Activated B cell treated with CpG ODN at 0.5 μM for 24 hours (primary cell): ENCODE measurements at regions not wholly inside any gene's neighbourhood (a gene's known extent, or its start where the extent isn't known, plus 50 kb on each side); places are given as distances from the start of the nearest gene placed in this dataset.

Experiments
- ATAC-seq: fragments of 200-7000 bp; cut with Tn5 transposase; one replicate; pipeline ENCODE4 v1.10.0; 2021; ENCODE audit warnings: low read depth, mild to moderate bottlenecking, moderate library complexity
- CTCF ChIA-PET: fragments of 350-600 bp; sonication (Branson Sonifier 250); formaldehyde crosslinking; loops from one replicate; lab custom pipeline; 2021; ENCODE audit warnings: antibody characterized with exemption; lab: Charles Lee
- POLR2A ChIA-PET: fragments of 350-600 bp; sonication (Branson Sonifier 250); formaldehyde crosslinking; loops from one replicate; lab custom pipeline; 2021; ENCODE audit warnings: antibody characterized with exemption; lab: Charles Lee
- DNase-seq: peaks from one replicate; pipeline ENCODE4 v3.0.0; 2022
- H3K27ac Mint-ChIP-seq: one replicate; pipeline ENCODE4 v1.8.0; 2020; ENCODE audit warnings: mixed read lengths
- H3K27me3 Mint-ChIP-seq: one replicate; pipeline ENCODE4 v1.8.0; 2021; ENCODE audit warnings: mixed read lengths
- H3K36me3 Mint-ChIP-seq: one replicate; pipeline ENCODE4 v1.8.0; 2021; ENCODE audit warnings: low read depth, mixed read lengths
- H3K4me1 Mint-ChIP-seq: one replicate; pipeline ENCODE4 v1.8.0; 2021; ENCODE audit warnings: mixed read lengths
- H3K4me3 Mint-ChIP-seq: one replicate; pipeline ENCODE4 v1.8.0; 2020; ENCODE audit warnings: mild to moderate bottlenecking, mixed read lengths
- H3K9me3 Mint-ChIP-seq: one replicate; pipeline ENCODE4 v1.8.0; 2020; ENCODE audit warnings: mixed read lengths
- CTCF ChIP-seq: fragments of 200-600 bp; IDR thresholded peaks from one replicate; pipeline ENCODE4 v1.8.0; 2022; ENCODE audit warnings: antibody characterized with exemption, mild to moderate bottlenecking
- intact Hi-C: fragments of 100-400 bp; cut with micrococcal nuclease; formaldehyde crosslinking; loops from one replicate; pipeline ENCODE4 v1.15.1; 2024

GRCh38 chr2:59096973-59097372 lies 855.8 kb upstream of the FANCL start:
- no peak for TF ChIP-seq CTCF
- intact Hi-C loops, result no loop called here
- Mint-ChIP-seq H3K27ac (no peak overlapping the region), H3K4me3 (no peak overlapping the region), H3K4me1 (no peaks in the 10 kb centered on the region), H3K9me3 (peaks cover 26% of the 10 kb centered on the region), H3K36me3 (no peaks in the 10 kb centered on the region), H3K27me3 (peaks cover 16% of the 10 kb centered on the region)
- CTCF ChIA-PET, result no interaction called here
- POLR2A ChIA-PET, result no interaction called here
- no peak for DNase-seq
- ATAC-seq, result no peak

GRCh38 chr2:59093571-59093970 lies 852.4 kb upstream of the FANCL start:
- Mint-ChIP-seq H3K4me3 (no peak overlapping the region), H3K27ac (no peak overlapping the region), H3K36me3 (no peaks in the 10 kb centered on the region), H3K4me1 (no peaks in the 10 kb centered on the region), H3K9me3 (peaks cover 15% of the 10 kb centered on the region), H3K27me3 (peaks cover 17% of the 10 kb centered on the region)
- POLR2A ChIA-PET, result no interaction called here
- no peak for TF ChIP-seq CTCF
- intact Hi-C loops, result no loop called here
- CTCF ChIA-PET, result no interaction called here
- no peak for ATAC-seq
- no peak for DNase-seq

GRCh38 chr2:59084326-59084725 lies 843.2 kb upstream of the FANCL start:
- H3K27ac Mint-ChIP-seq, result no peak overlapping the region
- DNase-seq (no peak), ATAC-seq (no peak)
- CTCF ChIA-PET, result no interaction called here
- H3K27me3 Mint-ChIP-seq, result no peaks in the 10 kb centered on the region
- POLR2A ChIA-PET, result no interaction called here
- TF ChIP-seq CTCF, result no peak
- no peaks in the 10 kb centered on the region for H3K36me3 Mint-ChIP-seq
- no peak overlapping the region for H3K4me3 Mint-ChIP-seq
- H3K4me1 Mint-ChIP-seq, result no peaks in the 10 kb centered on the region
- intact Hi-C loops, result no loop called here
- H3K9me3 Mint-ChIP-seq, result no peaks in the 10 kb centered on the region

- Mint-ChIP-seq H3K27me3 (no peaks in the 10 kb centered on the region), H3K9me3 (no peaks in the 10 kb centered on the region), H3K27ac (no peak overlapping the region), H3K4me1 (no peaks in the 10 kb centered on the region), H3K36me3 (no peaks in the 10 kb centered on the region), H3K4me3 (no peak overlapping the region)
- ChIA-PET CTCF (no interaction called here), POLR2A (no interaction called here)
- intact Hi-C loops, result no loop called here
- ATAC-seq, result no peak
- no peak for TF ChIP-seq CTCF
- no peak for DNase-seq
Measured at GRCh38 chr2:59083075-59083828, 842.1 kb upstream of the FANCL start.

GRCh38 chr2:59082657-59083056 lies 841.5 kb upstream of the FANCL start:
- ATAC-seq (no peak), DNase-seq (no peak)
- no peak for TF ChIP-seq CTCF
- no peak overlapping the region for H3K4me3 Mint-ChIP-seq
- CTCF ChIA-PET, result no interaction called here
- H3K27ac Mint-ChIP-seq, result no peak overlapping the region
- H3K27me3 Mint-ChIP-seq, result no peaks in the 10 kb centered on the region
- POLR2A ChIA-PET, result no interaction called here
- intact Hi-C loops, result no loop called here
- no peaks in the 10 kb centered on the region for H3K36me3 Mint-ChIP-seq
- H3K4me1 Mint-ChIP-seq, result no peaks in the 10 kb centered on the region
- H3K9me3 Mint-ChIP-seq, result no peaks in the 10 kb centered on the region
